Stimulated activated CD8-positive, alpha-beta memory T cell treated with anti-CD3 and anti-CD28 coated beads, Interleukin-2, amount 100 ng/mL, for 48 hours (primary cell): ENCODE measurements at regions not wholly inside any gene's neighbourhood (a gene's known extent, or its start where the extent isn't known, plus 50 kb on each side); places are given as distances from the start of the nearest gene placed in this dataset.

Experiments used
- DNase-seq, 2 donors: peaks; one replicate each; pipeline ENCODE4 v3.0.0-alpha.2; 2020; ENCODE audit warnings: low read depth in 2 of 2

DNA sequence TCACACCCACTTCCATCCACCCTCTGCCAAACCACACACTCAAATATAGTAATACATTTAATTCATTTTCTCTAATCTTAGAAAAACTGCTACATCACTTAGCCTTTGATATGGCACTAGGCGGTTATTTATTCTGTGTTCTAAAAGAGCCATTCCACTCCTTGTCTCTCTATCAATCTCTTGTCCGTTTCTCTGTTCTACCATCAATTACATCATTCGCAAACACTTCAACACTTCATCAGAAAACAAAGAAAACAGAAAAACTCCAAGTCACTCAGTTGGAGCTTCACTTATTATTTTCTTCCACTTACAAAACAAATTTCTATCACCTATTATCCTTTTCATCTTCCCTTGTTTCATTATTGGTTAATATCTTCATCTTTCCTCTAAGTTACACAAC lies 1523.0 kb downstream of the KCNT2 start:
- DNase-seq, result no peak

DNA sequence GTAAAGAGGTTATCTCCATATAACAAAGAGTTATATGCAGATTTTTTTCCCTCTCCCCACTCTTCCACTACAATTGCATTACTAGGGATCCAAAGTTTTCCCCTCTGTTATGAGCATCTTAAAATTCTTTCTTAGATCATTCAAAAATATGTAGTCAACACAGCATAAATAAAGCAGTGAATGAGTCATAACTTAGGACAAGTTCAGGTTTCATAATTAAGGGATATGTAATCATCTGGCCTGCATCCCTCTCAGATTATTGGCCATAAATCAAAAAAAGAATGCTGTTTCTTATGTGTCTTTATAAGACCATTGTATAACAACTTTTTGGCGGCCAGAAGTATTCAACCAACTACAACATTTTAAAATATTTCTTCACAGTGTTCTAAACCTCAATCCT lies 1526.1 kb downstream of the KCNT2 start:
- no peak for DNase-seq

DNA sequence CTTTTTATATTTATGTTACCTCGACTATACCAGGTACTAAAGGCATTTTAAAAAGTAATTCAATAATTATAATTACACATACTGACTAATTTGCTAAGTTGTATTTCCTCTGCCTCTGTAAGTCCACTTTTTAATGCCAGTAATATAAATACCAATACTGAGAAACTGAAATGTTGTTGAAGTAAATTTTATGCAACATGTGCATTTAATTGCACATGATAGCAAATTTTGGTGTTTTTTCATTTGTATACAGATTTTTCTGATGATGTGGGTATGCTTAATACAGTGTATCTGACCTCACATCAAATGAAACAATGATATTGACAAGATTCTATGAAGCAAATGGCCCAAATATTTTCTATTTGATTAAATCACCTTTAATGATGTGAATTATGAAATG lies 1531.6 kb downstream of the KCNT2 start:
- no peak for DNase-seq

DNA sequence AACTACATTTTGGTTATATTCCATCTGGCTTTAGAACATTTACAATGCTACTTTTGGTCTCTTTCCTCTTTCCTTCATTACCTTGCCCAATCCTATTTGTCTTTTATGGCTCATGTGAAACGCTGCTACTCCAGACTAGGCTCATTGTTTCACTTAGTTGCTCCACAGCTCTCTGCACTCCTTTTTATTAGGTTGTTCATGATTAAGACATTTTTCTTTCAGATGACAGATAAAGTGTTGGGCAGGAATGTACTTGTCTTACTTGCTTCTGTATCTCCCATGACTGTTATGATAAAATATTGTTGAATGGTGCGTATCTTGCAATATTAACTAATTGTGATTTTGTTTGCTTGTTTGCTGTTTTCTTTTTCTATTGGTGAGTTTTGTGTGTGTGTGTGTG lies 1532.3 kb downstream of the KCNT2 start:
- DNase-seq, result no peak

DNA sequence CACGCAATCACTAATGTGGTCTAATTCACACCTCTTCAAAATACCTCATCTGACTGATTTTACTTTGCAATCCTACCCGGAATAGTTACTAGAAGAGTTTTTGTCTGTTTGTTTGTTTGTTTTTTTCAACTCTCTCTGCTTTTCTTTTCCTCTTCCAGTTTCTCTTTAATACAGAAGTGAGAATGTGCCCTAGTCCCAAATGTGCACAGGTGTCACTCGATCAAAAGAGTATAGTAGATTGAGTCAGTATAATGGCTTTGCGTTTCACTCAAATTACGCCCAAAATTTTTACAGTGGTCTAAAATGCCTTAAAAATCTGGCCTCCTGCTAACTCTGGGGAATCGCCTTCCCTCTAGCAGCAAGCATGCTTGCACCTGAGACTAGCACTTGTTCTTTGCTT lies 1536.8 kb downstream of the KCNT2 start:
- DNase-seq, result no peak

DNA sequence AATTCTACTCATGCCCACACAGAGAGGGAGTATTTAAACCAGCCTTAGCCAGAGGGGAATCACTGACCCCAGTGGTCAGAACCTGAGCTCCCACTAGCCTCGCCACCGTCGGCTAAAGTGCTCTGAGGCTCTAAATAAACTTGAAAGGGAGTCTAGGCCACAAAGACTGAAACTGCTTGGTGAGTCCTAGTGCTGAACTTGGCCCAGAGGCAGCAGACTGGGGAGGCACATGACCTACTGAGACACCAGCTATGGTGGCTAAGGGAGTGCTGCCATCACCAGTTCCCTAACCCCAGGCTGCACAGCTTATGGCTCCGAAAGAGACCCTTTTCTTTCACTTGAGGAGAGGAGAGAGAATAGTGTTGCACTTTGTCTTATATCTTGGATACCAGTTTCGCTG lies 1542.8 kb downstream of the KCNT2 start:
- DNase-seq, result no peak

DNA sequence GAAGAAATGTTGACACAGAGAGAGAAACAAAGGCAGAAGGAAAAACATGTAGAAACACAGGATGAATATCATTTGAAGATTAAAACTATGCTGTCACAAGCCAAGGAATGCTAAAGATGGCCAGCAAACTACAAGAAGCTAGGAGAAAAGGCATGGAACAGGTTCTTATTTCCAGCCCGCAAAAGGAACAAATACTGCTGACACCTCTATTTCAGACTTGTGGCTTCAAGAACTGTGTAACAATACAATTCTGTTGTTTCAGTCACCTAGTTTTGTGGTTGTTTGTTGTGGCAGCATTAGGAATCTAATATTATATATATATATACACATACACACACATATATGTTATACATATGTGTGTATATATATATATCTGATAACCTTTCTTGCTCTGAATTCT lies 1543.9 kb downstream of the KCNT2 start:
- DNase-seq, result no peak

DNA sequence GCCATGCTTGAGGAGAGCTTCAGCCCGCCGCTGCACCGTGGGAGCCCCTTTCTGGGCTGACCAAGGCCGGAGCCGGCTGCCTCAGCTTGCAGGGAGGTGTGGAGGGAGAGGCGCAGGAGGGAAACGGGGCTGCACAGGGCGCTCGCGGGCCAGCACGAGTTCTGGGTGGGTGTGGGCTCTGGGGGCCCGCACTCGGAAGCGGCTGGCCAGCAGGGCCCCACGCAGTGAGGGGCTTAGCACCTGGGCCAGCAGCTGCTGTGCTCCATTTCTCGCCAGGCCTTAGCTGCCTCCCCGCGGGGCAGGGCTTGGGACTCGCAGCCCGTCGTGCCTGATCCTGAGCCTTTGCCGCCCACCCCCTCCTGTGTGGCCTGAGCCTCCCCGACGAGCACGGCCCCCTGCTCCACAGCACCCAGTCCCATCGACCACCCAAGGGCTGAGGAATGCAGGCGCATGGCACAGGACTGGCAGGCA lies 1554.0 kb downstream of the KCNT2 start:
- DNase-seq, result no peak

DNA sequence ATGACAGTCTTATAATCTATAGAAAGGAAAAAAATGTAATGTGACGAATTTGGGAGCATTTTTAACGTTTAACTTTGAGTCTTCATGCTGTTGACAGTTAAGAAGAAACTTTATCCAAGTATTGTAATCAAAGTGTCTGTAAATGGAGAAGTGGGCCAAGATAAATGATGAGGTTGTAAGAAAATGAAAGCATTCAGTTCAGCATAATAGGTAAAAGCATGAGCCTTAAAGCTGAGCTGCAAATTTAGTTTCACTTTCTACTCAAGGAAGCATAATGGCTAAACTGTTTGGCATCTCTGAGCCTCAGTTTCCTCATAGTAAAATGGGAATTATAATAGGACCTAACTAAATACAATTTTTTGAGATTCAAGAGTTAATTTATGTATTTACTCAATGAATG lies 1554.8 kb downstream of the KCNT2 start:
- no peak for DNase-seq

DNA sequence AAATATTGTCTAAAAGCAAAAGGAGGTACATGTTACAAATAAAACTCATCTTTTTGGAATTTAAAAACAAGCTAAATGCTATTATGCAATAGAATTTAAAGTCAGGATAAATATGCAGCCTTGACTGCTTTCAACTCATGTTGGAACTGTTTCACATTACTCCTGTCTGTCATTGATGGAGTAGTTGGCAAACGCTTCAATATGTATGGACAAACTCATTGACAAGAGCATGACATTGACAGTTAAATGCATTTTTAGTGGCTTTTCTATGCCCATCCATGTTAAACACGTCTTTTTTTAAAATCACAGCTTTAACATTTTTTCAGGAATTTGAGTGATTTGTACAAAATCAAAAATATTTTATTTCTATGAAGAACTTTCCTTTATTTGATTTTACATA lies 1560.5 kb downstream of the KCNT2 start:
- no peak for DNase-seq

DNA sequence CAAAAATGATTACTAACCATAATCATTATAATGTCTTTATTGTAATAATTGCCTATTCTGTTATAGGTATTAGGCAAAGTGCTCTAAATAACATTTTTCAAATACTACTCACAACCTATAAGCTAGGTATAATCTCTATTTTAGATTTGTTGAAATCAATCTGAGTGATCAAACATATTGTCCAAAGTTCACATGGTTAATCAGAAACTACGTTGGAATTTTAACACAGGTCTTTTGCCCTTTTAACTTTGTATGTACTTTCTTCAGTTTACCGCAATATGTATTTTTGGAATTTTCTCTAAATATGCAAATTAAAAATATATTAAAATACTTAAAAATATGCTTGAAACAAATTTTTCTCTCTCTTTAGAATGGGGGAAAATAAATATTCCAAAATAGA lies 1563.2 kb downstream of the KCNT2 start:
- DNase-seq, result no peak

DNA sequence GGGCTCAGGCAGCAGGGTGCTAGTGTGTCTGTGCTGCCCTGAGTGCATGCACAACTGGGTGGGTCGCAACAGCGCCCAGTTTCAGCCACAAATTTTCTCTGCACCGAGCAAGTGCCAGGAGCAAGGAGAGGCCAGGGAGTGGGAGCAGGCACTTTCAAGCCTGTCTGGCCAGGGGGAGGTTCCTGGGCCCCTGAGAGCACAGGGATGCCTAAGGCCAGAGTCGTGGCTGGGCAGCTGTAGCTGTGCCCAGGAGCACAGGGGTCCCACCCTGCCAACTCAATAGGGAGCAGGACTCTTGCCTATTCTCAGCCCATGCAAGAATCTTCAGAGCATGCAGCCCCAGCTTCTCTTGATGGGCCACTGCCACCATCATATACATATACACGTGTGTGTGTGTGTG lies 1577.4 kb downstream of the KCNT2 start:
- no peak for DNase-seq

DNA sequence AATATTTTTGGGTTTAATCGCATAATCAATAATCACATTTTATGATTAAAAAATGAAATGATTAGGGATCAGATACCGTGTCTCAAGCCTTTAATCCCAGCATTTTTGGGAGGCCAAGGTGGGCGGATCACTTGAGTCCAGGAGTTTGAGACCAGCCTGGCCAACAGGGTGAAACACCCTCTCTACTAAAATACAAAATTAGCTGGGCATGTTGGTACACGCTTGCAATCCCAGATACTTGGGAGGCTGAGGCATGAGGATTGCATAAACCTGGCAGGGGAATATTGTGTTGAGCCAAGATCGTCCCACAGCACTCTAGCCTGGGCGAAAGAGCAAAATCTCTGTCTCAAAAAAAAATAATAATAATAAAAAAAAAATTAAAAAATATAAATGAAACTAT lies 1581.4 kb downstream of the KCNT2 start:
- DNase-seq, result no peak

DNA sequence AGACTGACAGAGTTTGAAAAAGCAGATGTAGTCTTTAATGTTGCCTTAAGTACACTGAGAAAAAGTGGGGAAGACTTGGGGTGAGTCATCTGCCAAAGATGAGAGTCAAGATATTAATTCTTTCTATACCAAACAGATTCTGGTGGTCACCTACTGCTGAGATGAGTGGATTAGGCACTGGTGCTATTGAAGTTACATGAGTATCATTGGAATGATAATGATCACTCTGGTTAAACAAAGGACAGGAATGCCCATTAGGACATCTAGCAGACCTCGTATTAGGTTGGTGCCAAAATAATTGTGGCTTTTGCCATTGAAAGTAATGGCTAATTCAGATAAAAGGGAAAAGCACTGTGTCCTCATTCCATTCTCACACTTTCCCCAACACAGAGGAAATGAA lies 1588.9 kb downstream of the KCNT2 start:
- DNase-seq, result no peak

DNA sequence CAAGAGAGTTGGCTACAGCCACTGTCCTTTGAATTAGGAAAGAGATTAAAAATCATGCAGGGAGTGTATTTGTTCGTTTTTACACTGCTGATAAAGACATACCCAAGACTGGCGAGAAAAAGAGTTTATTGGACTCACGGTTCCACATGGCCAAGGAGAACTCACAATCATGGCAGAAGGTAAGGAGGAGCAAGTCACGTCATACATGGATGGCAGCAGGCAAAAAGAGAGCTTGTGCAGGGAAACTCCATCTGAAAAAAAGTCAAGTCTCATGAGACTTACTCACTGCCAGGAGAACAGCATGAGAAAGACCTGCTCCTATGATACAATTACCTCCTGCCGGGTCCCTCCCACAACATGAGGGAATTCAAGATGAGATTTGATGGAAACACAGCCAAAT lies 1595.2 kb downstream of the KCNT2 start:
- no peak for DNase-seq

DNA sequence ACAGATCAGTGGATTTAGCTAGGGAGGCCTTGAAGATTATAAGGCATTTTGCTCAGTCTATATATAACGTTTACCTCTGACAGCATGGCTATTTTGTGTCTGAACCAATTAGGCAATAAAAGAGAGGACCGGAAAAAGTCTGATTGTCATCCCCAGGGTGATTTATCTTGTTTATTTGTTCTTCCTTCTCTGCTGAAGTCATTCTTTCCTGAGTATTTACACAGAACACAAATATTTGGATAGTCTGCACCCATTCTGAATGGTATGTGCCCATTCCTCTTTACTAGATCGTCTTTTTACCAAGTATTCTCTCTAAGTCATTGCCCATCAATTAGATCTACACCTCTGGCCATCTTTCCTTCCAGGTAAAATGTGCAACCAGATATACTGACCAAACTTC lies 1602.9 kb downstream of the KCNT2 start:
- DNase-seq, result no peak

DNA sequence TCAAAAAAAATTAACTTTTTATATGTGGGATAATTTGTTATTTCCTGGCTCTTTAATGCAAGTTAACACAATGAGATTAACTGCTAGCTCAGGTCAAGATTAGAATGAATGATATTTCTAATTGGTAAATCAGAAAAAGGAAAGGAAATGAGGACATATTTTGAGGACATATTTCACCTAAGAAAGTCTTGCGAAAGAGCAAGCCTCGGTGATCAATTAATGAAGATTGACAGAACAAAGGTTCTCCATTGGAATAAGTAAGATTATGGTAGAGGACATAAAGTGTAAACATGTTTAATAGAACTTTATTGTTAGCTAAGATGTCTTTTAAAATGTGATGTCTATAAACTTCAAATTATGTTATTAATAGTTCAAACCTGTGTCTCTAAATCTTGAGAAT lies 1617.8 kb downstream of the KCNT2 start:
- DNase-seq, result no peak

DNA sequence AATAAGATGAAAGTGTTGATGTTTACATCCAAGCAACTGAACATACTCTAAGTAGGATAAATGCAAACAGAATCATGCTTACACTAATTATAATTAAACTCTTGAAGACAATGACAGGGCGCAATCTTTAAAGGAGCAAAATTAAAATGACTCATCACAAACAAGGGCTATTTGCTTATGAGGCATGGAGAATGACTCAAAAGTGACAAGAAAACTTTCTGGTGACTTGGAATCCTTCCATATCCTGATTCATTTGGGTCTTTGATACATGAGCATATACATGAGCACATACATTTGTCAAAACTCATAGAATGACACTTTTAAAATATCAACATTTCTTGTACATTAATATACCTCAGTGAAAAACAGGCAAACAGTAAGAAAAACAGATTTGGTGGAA lies 1632.3 kb downstream of the KCNT2 start:
- DNase-seq, result no peak

DNA sequence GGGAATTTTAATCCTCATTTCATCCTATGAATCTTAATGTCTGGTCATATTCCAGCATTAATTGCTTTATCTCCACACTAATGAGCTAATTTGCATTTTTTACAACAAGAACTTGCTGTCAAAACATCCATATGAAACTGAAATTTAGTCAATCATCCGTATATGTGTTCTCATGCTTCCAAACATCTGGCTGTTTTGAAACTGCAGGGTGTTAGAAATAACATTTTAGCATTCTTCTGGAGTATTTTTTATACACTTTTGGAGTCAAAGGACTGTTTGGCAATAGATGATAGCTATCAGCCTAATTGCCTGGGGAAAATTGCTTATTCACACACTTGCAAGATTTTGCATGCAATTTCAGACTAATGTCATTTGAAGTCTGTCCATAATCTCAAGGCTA lies 1639.3 kb downstream of the KCNT2 start:
- DNase-seq, result no peak

DNA sequence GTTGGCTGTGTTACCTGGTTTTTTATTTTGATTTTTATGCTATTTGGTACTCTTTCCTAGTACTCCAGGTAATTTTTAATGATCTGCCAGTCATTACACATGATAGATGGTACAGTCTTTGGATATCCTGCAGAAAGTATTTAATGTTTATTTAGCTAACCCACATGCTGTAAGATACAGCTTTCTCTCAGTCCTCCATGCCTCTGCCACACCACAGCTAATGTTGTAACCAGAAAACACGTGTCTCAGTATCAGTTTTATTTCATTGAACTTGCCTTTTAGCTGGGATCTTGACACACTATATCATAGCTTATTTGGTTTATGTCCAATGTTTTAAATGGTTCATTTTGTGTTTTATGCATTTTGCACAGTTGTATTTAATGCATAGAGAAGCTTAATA lies 1648.4 kb downstream of the KCNT2 start:
- no peak for DNase-seq

DNA sequence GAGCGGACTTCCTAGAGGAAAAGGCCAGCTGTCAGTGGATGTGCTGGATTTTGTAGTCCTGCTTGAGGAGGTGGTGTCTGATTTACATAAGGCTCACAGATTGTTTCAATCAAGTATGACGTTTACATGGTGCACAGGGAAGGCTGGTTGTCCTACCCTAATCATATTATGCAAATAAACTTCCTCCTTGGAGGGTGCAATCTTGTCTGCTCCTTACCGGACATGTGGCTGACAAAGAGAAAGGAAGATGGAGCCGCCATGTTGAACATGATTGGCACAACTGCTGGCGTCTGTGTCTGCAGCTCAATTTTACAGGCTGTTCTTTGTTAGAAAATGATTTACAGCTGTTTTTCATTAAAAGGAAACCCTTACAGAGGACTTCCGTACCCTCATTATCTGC lies 1656.1 kb downstream of the KCNT2 start:
- DNase-seq, result no peak

DNA sequence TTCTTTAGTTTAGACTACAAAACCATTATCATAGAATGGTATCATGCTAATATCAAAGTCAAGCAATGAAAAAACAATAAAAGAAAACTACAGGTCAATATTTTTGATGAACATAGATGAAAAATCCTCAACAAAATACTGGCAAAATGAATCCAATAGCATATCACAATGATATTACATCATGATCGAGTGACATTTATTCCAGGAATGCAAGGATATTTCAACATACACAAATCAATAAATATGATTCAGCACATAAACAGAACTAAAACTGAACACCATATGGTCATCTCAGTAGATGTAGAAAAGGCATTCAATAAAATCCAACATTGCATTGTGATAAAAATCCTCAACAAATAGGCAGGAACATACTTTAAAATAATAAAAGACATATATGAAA lies 1657.7 kb downstream of the KCNT2 start:
- DNase-seq, result no peak

DNA sequence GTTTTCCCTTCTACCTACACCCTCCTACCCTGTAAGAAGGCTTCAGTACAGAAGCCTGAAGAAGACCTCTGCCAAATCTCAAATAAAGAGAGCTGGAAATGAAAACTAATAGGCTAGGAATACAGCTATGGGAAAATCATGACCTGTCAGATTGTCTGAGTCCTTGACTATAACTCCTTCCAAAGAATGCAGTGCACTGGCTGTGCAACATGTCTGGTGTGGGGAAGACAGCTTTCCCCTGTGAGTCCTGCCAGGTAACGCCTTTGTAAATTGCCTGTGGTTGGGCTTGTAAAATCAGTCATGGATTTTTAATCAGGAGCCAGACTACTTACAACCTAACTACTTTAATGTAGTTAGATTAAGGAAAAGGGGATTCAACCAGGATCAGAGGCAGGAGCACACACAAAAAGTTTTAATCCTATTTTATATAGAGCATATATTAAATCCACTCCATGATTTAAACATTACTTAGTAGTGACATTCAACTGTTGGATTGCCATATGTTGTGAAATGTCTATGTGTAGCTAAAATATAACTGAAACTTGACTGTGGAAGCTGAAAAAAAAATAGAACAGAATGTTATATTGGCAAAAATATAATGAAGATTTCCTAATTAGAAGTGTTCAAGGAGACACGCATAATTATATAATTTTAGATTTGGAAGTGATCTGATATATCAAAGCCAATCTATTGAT lies 1667.8 kb downstream of the KCNT2 start:
- DNase-seq, result no peak

DNA sequence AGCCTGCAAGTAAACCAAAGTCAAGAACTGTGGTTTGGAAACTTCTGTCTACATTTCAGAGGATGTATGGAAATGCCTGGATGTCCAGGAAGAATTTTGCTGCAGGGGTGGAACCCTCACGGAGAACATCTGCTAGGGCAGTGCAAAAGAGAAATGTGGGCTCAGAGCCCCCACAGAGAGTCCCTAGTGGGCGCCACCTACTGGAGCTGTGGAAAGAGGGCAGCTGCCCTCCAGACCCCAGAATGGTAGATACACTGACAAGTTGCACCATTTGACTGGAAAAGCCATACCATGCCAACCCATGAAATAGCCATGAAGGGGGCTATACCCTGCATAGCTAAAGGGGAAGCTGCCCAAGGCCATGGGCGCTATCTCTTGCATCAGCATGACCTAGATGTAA lies 1672.4 kb downstream of the KCNT2 start:
- DNase-seq, result no peak
